IMR-90 (cell line): ENCODE measurements at regions not wholly inside any gene's neighbourhood (a gene's known extent, or its start where the extent isn't known, plus 50 kb on each side); places are given as distances from the start of the nearest gene placed in this dataset.

Experiments
- ATAC-seq: fragments of 200-7000 bp; cut with Tn5 transposase; 2 replicates; pipeline ENCODE4 v1.9.1; 2020; ENCODE audit warnings: low read depth, mild to moderate bottlenecking, moderate library complexity
- BruUV-seq: library from RNA; stranded (reverse); fragments of 400-500 nt; replicated peaks from 2 replicates; lab custom pipeline; 2021; lab: Mats Ljungman, UMichigan
- CTCF ChIA-PET: fragments of 300-600 bp; formaldehyde crosslinking; extraction: SDS; loops from one replicate; lab custom pipeline; 2021; ENCODE audit warnings: antibody characterized with exemption; lab: Yijun Ruan, JAX
- POLR2A ChIA-PET: fragments of 300-600 bp; sonication (Branson Sonifier 250); formaldehyde crosslinking; loops from one replicate; lab custom pipeline; 2022; ENCODE audit warnings: antibody characterized with exemption; ENCODE audit not compliant: unreplicated experiment; lab: Charles Lee
- DNase-seq: peaks from one replicate; pipeline ENCODE4 v3.0.0; 2013
- H2AFZ ChIP-seq: replicated peaks from 2 replicates; pipeline ENCODE3; 2013; ENCODE audit warnings: low read length, mild to moderate bottlenecking; ENCODE audit not compliant: poor library complexity
- H2AK5ac ChIP-seq: 2 replicates; pipeline ENCODE4 v1.6.1; 2013; ENCODE audit warnings: low read depth, low read length, inconsistent platforms
- H2AK9ac ChIP-seq: replicated peaks from 2 replicates; pipeline ENCODE3; 2013; ENCODE audit warnings: mild to moderate bottlenecking, low read depth, low read length, moderate library complexity; ENCODE audit not compliant: poor library complexity
- H2BK120ac ChIP-seq: 2 replicates; pipeline ENCODE4 v1.6.1; 2013; ENCODE audit warnings: low read depth, low read length, inconsistent platforms
- H2BK15ac ChIP-seq: 3 replicates; pipeline ENCODE4 v1.6.1; 2013; ENCODE audit warnings: low read depth, low read length, inconsistent platforms
- H2BK20ac ChIP-seq: 2 replicates; pipeline ENCODE4 v1.6.1; 2013; ENCODE audit warnings: low read depth, mild to moderate bottlenecking, inconsistent platforms, low read length, moderate library complexity
- H2BK5ac ChIP-seq: 2 replicates; pipeline ENCODE4 v1.6.1; 2013; ENCODE audit warnings: mild to moderate bottlenecking, low read depth, low read length, inconsistent platforms; ENCODE audit not compliant: poor library complexity, severe bottlenecking
- H3K14ac ChIP-seq: replicated peaks from 2 replicates; pipeline ENCODE4 v1.6.1; 2013; ENCODE audit warnings: low read depth, low read length, inconsistent platforms
- H3K18ac ChIP-seq: 2 replicates; pipeline ENCODE4 v1.6.1; 2013; ENCODE audit warnings: low read depth, low read length, control low read depth
- H3K23ac ChIP-seq: 2 replicates; pipeline ENCODE4 v1.6.1; 2013; ENCODE audit warnings: low read depth, low read length, inconsistent platforms
- H3K27ac ChIP-seq: 2 replicates; pipeline ENCODE4 v1.5.1; 2013; ENCODE audit warnings: mild to moderate bottlenecking, control low read depth, low read length; ENCODE audit not compliant: insufficient read depth
- H3K27me3 ChIP-seq: 2 replicates; pipeline ENCODE4 v1.6.1; 2013; ENCODE audit warnings: low read length; ENCODE audit not compliant: control insufficient read depth, insufficient read depth
- H3K36me3 ChIP-seq: 2 replicates; pipeline ENCODE4 v1.6.1; 2013; ENCODE audit warnings: low read length, mixed read lengths; ENCODE audit not compliant: control insufficient read depth, insufficient read depth
- H3K4ac ChIP-seq: 2 replicates; pipeline ENCODE4 v1.6.1; 2013; ENCODE audit warnings: low read depth, low read length, inconsistent platforms
- H3K4me1 ChIP-seq: 2 replicates; pipeline ENCODE4 v1.6.1; 2013; ENCODE audit warnings: low read length, mixed read lengths; ENCODE audit not compliant: control insufficient read depth, insufficient read depth
- H3K4me2 ChIP-seq: 2 replicates; pipeline ENCODE4 v1.6.1; 2013; ENCODE audit warnings: low read depth, mild to moderate bottlenecking, control low read depth, low read length, moderate library complexity
- H3K4me3 ChIP-seq: 2 replicates; pipeline ENCODE4 v1.5.1; 2013; ENCODE audit warnings: low read depth, mild to moderate bottlenecking, control low read depth, low read length, moderate library complexity; ENCODE audit not compliant: insufficient read depth
- H3K56ac ChIP-seq: 2 replicates; pipeline ENCODE4 v1.6.1; 2013; ENCODE audit warnings: low read length, inconsistent platforms; ENCODE audit not compliant: insufficient read depth; ENCODE audit errors: extremely low read depth
- H3K79me1 ChIP-seq, 2 experiments: 2 replicates each; pipeline ENCODE4 v1.6.1; 2013; ENCODE audit warnings: low read length in 2 of 2, inconsistent platforms in 1 of 2, low read depth in 1 of 2
- H3K9ac ChIP-seq: 2 replicates; pipeline ENCODE4 v1.6.1; 2013; ENCODE audit warnings: low read depth, low read length, control low read depth
- H3K9me1 ChIP-seq: 2 replicates; pipeline ENCODE4 v1.6.1; 2013; ENCODE audit warnings: low read length, inconsistent platforms; ENCODE audit not compliant: insufficient read depth
- H3K9me3 ChIP-seq: 2 replicates; pipeline ENCODE4 v1.6.1; 2013; ENCODE audit warnings: low read length; ENCODE audit not compliant: control insufficient read depth, insufficient read depth
- H4K20me1 ChIP-seq: 2 replicates; pipeline ENCODE4 v1.6.1; 2013; ENCODE audit warnings: low read length, inconsistent platforms; ENCODE audit not compliant: insufficient read depth
- H4K5ac ChIP-seq: 2 replicates; pipeline ENCODE4 v1.6.1; 2013; ENCODE audit warnings: mild to moderate bottlenecking, low read depth, low read length, control low read depth
- H4K8ac ChIP-seq, 2 experiments: 2 replicates each; pipeline ENCODE4 v1.6.1; 2013; ENCODE audit warnings: low read depth in 2 of 2, low read length in 2 of 2, control low read depth in 1 of 2, inconsistent platforms in 1 of 2
- H4K91ac ChIP-seq: 2 replicates; pipeline ENCODE4 v1.6.1; 2013; ENCODE audit warnings: low read depth, low read length, inconsistent platforms; ENCODE audit not compliant: insufficient read depth
- BHLHE40 ChIP-seq: fragments of 150-350 bp; IDR thresholded peaks from 2 replicates; pipeline ENCODE4 v1.6.1; 2016; ENCODE audit warnings: mild to moderate bottlenecking, low read depth, low read length
- CEBPB ChIP-seq: IDR thresholded peaks from 2 replicates; pipeline ENCODE4 v1.6.1; 2012; ENCODE audit warnings: low read depth, low read length, improper control_type of control experiment
- CHD1 ChIP-seq: IDR thresholded peaks from 2 replicates; pipeline ENCODE4 v1.6.1; 2012; ENCODE audit warnings: low read depth, low read length, improper control_type of control experiment
- ELK1 ChIP-seq: fragments of 150-350 bp; IDR thresholded peaks from 2 replicates; pipeline ENCODE4 v1.6.1; 2016; ENCODE audit warnings: low read depth, mild to moderate bottlenecking, low read length, moderate library complexity, borderline replicate concordance
- FOS ChIP-seq: fragments of 150-350 bp; IDR thresholded peaks from 2 replicates; pipeline ENCODE4 v1.6.1; 2016; ENCODE audit warnings: low read depth, low read length
- MAFK ChIP-seq: IDR thresholded peaks from 2 replicates; pipeline ENCODE4 v1.6.1; 2012; ENCODE audit warnings: low read depth, low read length, improper control_type of control experiment
- MAZ ChIP-seq: IDR thresholded peaks from 2 replicates; pipeline ENCODE4 v1.6.1; 2012; ENCODE audit warnings: low read depth, mild to moderate bottlenecking, low read length, improper control_type of control experiment, moderate library complexity, borderline replicate concordance
- MXI1 ChIP-seq: IDR thresholded peaks from 2 replicates; pipeline ENCODE4 v1.6.1; 2012; ENCODE audit warnings: low read depth, mild to moderate bottlenecking, low read length, moderate library complexity, borderline replicate concordance
- NFE2L2 ChIP-seq: fragments of 150-350 bp; IDR thresholded peaks from 2 replicates; pipeline ENCODE4 v1.6.1; 2016; ENCODE audit warnings: low read depth, mild to moderate bottlenecking, low read length
- POLR2A ChIP-seq: IDR thresholded peaks from 2 replicates; pipeline ENCODE4 v1.6.1; 2012; ENCODE audit warnings: mild to moderate bottlenecking, low read depth, low read length
- RAD21 ChIP-seq: IDR thresholded peaks from 2 replicates; pipeline ENCODE4 v1.6.1; 2012; ENCODE audit warnings: low read length, improper control_type of control experiment
- RCOR1 ChIP-seq: IDR thresholded peaks from 2 replicates; pipeline ENCODE4 v1.6.1; 2012; ENCODE audit warnings: mild to moderate bottlenecking, low read length, improper control_type of control experiment; ENCODE audit not compliant: insufficient replicate concordance
- RFX5 ChIP-seq: IDR thresholded peaks from 2 replicates; pipeline ENCODE4 v1.8.0; 2012; ENCODE audit warnings: low read depth, mild to moderate bottlenecking, low read length, moderate library complexity
- SMC3 ChIP-seq: fragments of 150-350 bp; IDR thresholded peaks from 2 replicates; pipeline ENCODE4 v1.6.1; 2016; ENCODE audit warnings: low read depth, mild to moderate bottlenecking, antibody characterized with exemption, low read length, moderate library complexity
- WGBS, 2 experiments: methylation state at CpG; one replicate each; pipeline versions ENCODE4 v1.1.5 to v1.1.7; 2013; ENCODE audit warnings: missing lambda C conversion rate in 2 of 2; ENCODE audit not compliant: insufficient read length in 1 of 2; ENCODE audit errors: extremely low coverage in 2 of 2; 5-methylcytosine and 5-hydroxymethylcytosine counted together
- dilution Hi-C: fragments of 300-500 bp; cut with HindIII; formaldehyde crosslinking; loops from one replicate; pipeline ENCODE4 v1.14.3; 2018; ENCODE audit warnings: low sequenced_read_pairs; ENCODE audit not compliant: unreplicated experiment
- in situ Hi-C: fragments of 300-500 bp; cut with MboI; formaldehyde crosslinking; loops from 3 replicates; pipeline ENCODE4 v1.14.3; 2019; ENCODE audit warnings: low sequenced_read_pairs, inconsistent platforms, mixed read lengths
- intact Hi-C: fragments of 100-400 bp; cut with micrococcal nuclease; formaldehyde crosslinking; loops from 2 replicates; pipeline ENCODE4 v1.10.0; 2022
- TF ChIP-seq, protein P1 (sequence below): fragments of 150-350 bp; IDR thresholded peaks from 2 replicates; pipeline ENCODE4 v1.6.1; 2017; ENCODE audit warnings: mild to moderate bottlenecking, antibody characterized with exemption, low read length, low read depth
- TF ChIP-seq, protein P2 (sequence below): conservative IDR thresholded peaks from 2 replicates; pipeline ENCODE4 v1.5.1; 2012; ENCODE audit warnings: mild to moderate bottlenecking, low read depth, low read length, improper control_type of control experiment

DNA sequence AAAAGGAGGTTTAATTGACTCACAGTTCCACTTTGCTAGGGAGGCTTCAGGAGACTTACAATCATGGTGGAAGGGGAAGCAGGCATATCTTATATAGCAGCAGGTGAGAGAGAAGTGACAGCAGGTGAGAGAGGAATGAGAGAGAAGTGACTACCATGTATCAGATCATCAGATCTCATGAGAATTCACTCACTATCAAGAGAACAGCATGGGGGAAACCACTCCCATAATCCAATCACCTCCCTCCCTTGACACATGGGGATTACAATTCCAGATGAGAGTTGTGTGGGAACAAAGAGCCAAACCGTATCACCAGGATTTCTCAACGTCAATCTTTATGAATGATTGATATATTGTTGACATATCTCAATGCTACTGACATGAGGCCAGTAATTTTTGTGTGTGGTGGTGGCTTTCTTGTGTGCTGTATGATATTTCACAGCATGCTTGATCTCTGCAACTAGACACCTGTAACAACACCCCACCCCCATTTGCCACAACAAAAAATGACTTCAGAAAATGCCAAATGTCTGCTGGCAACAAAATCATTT is 1470.9 kb upstream of the SEL1L start:
- CTCF ChIA-PET, result no interaction called here
- intact Hi-C loops, result no loop called here
- in situ Hi-C loops, result no loop called here
- Histone ChIP-seq H2BK20ac (no peak overlapping the region), H3K14ac (no peak overlapping the region), H3K9me3 (peaks cover 2% of the 10 kb centered on the region; the same call in 1 of the 2 replicates), H3K4ac (no peak overlapping the region), H2BK15ac (no peak overlapping the region), H3K27me3 (no peaks in the 10 kb centered on the region), H2BK120ac (no peak overlapping the region), H3K79me1 (no peaks in the 10 kb centered on the region), H4K8ac (no peak overlapping the region), H3K36me3 (no peaks in the 10 kb centered on the region), H3K4me1 (peaks cover 1% of the 10 kb centered on the region; the same call in 1 of the 2 replicates), H3K56ac (no peak overlapping the region), H3K18ac (no peak overlapping the region), H4K91ac (no peak overlapping the region), H3K27ac (no peak overlapping the region), H3K9me1 (no peaks in the 10 kb centered on the region), H4K20me1 (no peaks in the 10 kb centered on the region), H3K4me2 (no peak overlapping the region), H3K9ac (no peak overlapping the region), H3K23ac (no peak overlapping the region), H2AK5ac (no peak overlapping the region), H4K5ac (no peak overlapping the region), H2BK5ac (no peak overlapping the region), H2AFZ (no peak overlapping the region), H3K4me3 (no peak overlapping the region), H2AK9ac (no peak overlapping the region)
- DNase-seq (no peak), ATAC-seq (no peak)
- no peak for TF ChIP-seq RAD21
- TF ChIP-seq, protein P1, sequence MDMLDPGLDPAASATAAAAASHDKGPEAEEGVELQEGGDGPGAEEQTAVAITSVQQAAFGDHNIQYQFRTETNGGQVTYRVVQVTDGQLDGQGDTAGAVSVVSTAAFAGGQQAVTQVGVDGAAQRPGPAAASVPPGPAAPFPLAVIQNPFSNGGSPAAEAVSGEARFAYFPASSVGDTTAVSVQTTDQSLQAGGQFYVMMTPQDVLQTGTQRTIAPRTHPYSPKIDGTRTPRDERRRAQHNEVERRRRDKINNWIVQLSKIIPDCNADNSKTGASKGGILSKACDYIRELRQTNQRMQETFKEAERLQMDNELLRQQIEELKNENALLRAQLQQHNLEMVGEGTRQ, result no peak
- TF ChIP-seq CEBPB, result no peak
- no peak for TF ChIP-seq BHLHE40
- TF ChIP-seq MXI1, result no peak
- TF ChIP-seq, protein P2, sequence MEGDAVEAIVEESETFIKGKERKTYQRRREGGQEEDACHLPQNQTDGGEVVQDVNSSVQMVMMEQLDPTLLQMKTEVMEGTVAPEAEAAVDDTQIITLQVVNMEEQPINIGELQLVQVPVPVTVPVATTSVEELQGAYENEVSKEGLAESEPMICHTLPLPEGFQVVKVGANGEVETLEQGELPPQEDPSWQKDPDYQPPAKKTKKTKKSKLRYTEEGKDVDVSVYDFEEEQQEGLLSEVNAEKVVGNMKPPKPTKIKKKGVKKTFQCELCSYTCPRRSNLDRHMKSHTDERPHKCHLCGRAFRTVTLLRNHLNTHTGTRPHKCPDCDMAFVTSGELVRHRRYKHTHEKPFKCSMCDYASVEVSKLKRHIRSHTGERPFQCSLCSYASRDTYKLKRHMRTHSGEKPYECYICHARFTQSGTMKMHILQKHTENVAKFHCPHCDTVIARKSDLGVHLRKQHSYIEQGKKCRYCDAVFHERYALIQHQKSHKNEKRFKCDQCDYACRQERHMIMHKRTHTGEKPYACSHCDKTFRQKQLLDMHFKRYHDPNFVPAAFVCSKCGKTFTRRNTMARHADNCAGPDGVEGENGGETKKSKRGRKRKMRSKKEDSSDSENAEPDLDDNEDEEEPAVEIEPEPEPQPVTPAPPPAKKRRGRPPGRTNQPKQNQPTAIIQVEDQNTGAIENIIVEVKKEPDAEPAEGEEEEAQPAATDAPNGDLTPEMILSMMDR, result no peak
- TF ChIP-seq SMC3, result no peak
- no peak for TF ChIP-seq NFE2L2
- no peak for TF ChIP-seq CHD1
- no peak for TF ChIP-seq ELK1
- no peak for TF ChIP-seq MAFK
- no peak for TF ChIP-seq RCOR1
- no peak for TF ChIP-seq FOS
- no peak for TF ChIP-seq POLR2A
- no peak for TF ChIP-seq MAZ
- no peak for TF ChIP-seq RFX5
- no TSS peak for BruUV-seq
- no CpG with 5 or more reads among the region's 2 CpGs for WGBS, 2 experiments
- dilution Hi-C loops, result no loop called here
- POLR2A ChIA-PET, result no interaction called here
